ENCODE measurements at regions not wholly inside any gene's neighbourhood (a gene's known extent, or its start where the extent isn't known, plus 50 kb on each side); places are given as distances from the start of the nearest gene placed in this dataset.

DNA sequence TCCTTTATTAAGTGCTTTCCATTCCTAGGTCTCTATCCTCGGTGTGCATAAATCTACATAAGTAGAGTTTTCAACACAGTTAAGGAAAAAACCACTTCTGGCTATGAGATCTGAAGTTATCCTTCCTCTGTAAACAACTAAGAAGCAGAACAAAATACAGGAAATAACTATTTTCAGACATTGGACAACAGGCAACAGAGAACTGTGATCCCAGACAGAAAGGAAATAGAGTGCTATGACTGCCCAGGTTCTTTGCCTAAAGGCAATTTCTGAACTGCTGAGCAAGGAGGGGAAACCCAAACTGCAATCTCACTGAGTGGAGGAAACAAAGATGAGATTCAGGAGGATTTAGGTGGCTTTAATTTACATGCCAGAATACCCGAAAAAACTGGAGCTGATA is 285.4 kb downstream of the SNX13 start:
- TF ChIP-seq, protein P1, sequence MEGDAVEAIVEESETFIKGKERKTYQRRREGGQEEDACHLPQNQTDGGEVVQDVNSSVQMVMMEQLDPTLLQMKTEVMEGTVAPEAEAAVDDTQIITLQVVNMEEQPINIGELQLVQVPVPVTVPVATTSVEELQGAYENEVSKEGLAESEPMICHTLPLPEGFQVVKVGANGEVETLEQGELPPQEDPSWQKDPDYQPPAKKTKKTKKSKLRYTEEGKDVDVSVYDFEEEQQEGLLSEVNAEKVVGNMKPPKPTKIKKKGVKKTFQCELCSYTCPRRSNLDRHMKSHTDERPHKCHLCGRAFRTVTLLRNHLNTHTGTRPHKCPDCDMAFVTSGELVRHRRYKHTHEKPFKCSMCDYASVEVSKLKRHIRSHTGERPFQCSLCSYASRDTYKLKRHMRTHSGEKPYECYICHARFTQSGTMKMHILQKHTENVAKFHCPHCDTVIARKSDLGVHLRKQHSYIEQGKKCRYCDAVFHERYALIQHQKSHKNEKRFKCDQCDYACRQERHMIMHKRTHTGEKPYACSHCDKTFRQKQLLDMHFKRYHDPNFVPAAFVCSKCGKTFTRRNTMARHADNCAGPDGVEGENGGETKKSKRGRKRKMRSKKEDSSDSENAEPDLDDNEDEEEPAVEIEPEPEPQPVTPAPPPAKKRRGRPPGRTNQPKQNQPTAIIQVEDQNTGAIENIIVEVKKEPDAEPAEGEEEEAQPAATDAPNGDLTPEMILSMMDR (IDR thresholded peaks at IDR 0.05; ENCODE audit: insufficient read depth, low read length, missing control alignments) = no peak
- CTCF ChIA-PET = interaction anchor here (0.6 kb wide), 1 partner anchor 13 kb away, joined by 4 read pairs; no protein-coding TSS in a partner anchor
- POLR2A ChIA-PET = no interaction called here
- H3K4me3 ChIP-seq (ENCODE audit: low read depth, low read length) = no peak overlapping the region
- no peak for DNase-seq (ENCODE audit: low read depth, low spot score)

DNA sequence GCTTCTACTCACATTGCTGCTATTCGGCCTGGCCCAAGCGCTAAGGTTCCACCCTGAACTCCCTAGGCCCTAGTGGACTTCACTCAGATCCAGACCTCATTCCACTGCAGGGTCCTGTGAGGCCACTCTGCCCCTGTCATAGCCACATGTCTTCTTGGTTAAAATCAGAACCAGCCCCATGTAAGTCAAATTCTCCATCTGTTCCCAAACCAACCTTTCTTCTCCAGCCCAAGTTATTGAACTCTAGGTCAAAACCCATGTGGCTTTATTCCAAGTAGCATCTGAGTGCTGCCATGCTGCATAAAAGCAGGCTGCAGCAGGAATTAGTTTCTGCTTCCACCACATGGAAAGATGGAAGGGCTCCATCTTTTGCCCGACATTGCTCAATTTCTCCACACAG is 281.2 kb downstream of the SNX13 start:
- H3K4me3 ChIP-seq (ENCODE audit: low read depth, low read length) = no peak overlapping the region
- no peak for DNase-seq (ENCODE audit: low read depth, low spot score)
- TF ChIP-seq, protein P1 (IDR thresholded peaks at IDR 0.05; ENCODE audit: insufficient read depth, low read length, missing control alignments) = no peak
- POLR2A ChIA-PET = no interaction called here
- CTCF ChIA-PET = interaction anchor here (1.4 to 1.6 kb wide), 2 partner anchors 9 to 12 kb away, joined by 4 to 5 read pairs; no protein-coding TSS in a partner anchor

DNA sequence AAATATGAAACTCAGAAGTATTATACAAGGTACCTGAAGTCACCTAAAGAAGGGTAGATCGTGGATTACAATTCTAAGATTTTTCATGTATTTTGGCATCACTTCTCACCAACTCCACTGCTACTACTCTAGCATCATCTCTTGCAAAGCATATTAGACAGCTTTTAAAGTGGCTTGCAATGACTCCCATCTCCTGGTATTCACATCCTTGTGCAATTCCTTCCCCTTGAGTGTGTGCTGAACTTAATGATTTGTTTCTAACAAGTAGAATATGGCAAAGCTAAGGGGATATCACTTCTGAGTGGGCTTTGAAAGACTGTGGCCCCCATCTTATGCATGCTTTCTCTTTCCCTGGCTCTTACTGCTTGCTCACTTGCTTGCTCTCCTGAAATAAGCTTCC is 280.2 kb downstream of the SNX13 start:
- no peak for DNase-seq (ENCODE audit: low read depth, low spot score)
- H3K4me3 ChIP-seq (ENCODE audit: low read depth, low read length) = no peak overlapping the region
- POLR2A ChIA-PET = no interaction called here
- CTCF ChIA-PET = interaction anchor here (0.9 to 1.3 kb wide), 3 partner anchors 12 to 677 kb away, joined by 3 to 7 read pairs (median 3); no protein-coding TSS in a partner anchor
- TF ChIP-seq, protein P1 (IDR thresholded peaks at IDR 0.05; ENCODE audit: insufficient read depth, low read length, missing control alignments) = no peak

DNA sequence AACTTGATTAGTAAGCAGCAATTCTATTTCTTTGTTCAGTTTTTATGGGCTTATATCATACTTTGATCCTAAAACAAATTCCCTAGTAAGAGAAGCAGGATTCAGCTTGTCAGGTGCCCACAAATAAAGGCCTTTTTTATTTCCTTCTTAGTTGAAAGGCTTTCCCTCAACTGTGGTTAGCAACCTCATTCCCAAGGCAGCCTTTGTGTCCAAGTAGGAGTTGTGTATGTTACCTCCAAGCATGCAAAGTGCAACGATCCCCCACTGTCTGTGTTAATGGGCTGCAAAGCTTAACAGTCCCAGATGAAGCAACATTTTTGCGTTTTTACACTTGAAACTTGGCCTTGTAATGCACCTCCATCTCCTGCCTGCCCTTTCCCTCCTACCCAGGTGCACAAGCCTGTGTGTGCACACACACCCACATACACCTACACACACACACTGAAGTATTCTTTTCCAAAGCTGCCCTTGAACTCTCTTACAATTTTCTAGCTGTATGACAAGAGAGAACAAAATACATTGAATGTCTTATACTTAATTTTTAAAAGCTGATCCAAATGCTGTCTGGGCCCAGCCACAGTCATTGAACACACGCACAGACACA is 278.2 kb downstream of the SNX13 start:
- no peak for DNase-seq (ENCODE audit: low read depth, low spot score)
- ChIA-PET CTCF (interaction anchor here (1.1 to 2.3 kb wide), 7 partner anchors 10 to 693 kb away, joined by 3 to 10 read pairs (median 4); no protein-coding TSS in a partner anchor), POLR2A (interaction anchor here (0.7 to 1.3 kb wide), 4 partner anchors 10 to 364 kb away, joined by 3 to 4 read pairs (median 3); partner anchors contain the start of gene AHR)
- TF ChIP-seq, protein P1 (IDR thresholded peaks at IDR 0.05; ENCODE audit: insufficient read depth, low read length, missing control alignments) = no peak
- no peak overlapping the region for H3K4me3 ChIP-seq (ENCODE audit: low read depth, low read length)

- H3K4me3 ChIP-seq (ENCODE audit: low read depth, low read length) = no peak overlapping the region
- CTCF ChIA-PET = interaction anchor here (1.1 to 2.3 kb wide), 5 partner anchors 11 to 692 kb away, joined by 3 to 10 read pairs (median 5); no protein-coding TSS in a partner anchor
- TF ChIP-seq, protein P1 (IDR thresholded peaks at IDR 0.05; ENCODE audit: insufficient read depth, low read length, missing control alignments) = no peak
- no peak for DNase-seq (ENCODE audit: low read depth, low spot score)
- POLR2A ChIA-PET = interaction anchor here (0.7 to 1.3 kb wide), 3 partner anchors 9 to 702 kb away, joined by 3 to 4 read pairs (median 3); partner anchors contain the start of gene AHR
These were observed 277.1 kb downstream of the SNX13 start for GRCh38 chr7:17663061-17663675.

DNA sequence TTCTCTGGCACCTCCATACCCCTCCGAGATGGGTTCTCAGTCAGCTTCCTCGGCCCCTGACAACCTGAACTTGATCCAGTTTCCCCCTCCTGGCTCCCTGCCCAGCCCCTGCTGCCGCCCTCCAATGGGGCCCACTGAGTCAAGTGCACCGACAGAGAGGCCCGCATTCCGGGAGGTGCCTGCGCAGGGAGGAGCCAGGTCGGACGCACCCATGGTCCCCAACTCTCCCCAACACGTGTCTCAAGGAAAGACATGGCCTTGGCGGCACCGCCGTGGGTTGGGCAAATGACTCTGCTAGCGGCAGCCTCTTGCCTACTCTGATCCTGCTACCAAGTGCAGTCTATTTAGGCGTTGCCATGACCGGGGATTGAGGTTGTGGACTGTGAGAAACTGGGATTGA is 275.3 kb downstream of the SNX13 start:
- no peak for DNase-seq (ENCODE audit: low read depth, low spot score)
- TF ChIP-seq, protein P1 (IDR thresholded peaks at IDR 0.05; ENCODE audit: insufficient read depth, low read length, missing control alignments) = no peak
- no peak overlapping the region for H3K4me3 ChIP-seq (ENCODE audit: low read depth, low read length)
- ChIA-PET CTCF (no interaction called here), POLR2A (no interaction called here)

Measured in AG04449 (cell line).